K562 (cell line): ENCODE measurements at regions not wholly inside any gene's neighbourhood (a gene's known extent, or its start where the extent isn't known, plus 50 kb on each side); places are given as distances from the start of the nearest gene placed in this dataset.

Experiments used
- ATAC-seq: fragments of 200-7000 bp; cut with Tn5 transposase; 3 replicates; pipeline ENCODE4 v1.9.1; 2020; ENCODE audit warnings: moderate library complexity
- BruUV-seq: library from RNA; stranded (reverse); fragments of 400-500 nt; replicated peaks from 2 replicates; lab custom pipeline; 2021; lab: Mats Ljungman, UMichigan
- CTCF ChIA-PET: fragments of 300-600 bp; formaldehyde crosslinking; extraction: SDS; loops from one replicate; lab custom pipeline; 2021; ENCODE audit warnings: low intra/inter-chr PET ratio; lab: Yijun Ruan, JAX
- POLR2A ChIA-PET: fragments of 300-600, 350-650 bp; sonication (Branson Sonifier 250); formaldehyde crosslinking; extraction: SDS; loops from one replicate; lab custom pipeline; 2021; ENCODE audit warnings: antibody characterized with exemption, inconsistent platforms; lab: Yijun Ruan, JAX
- DNase-seq, 4 experiments: peaks; one replicate each; pipeline versions ENCODE4 v3.0.0 to v3.0.0-alpha.2; 2011 to 2018; ENCODE audit warnings: low spot score in 3 of 4, mixed read lengths in 3 of 4; ENCODE audit errors: extremely low read depth in 1 of 4
- FAIRE-seq: peaks from 2 replicates; lab custom pipeline; 2011; peaks lifted over from hg19 to GRCh38; lab: Jason Lieb, UNC
- H2AFZ ChIP-seq: 2 replicates; pipeline ENCODE4 v1.6.0; 2011; ENCODE audit warnings: low read depth, low read length, control low read depth, inconsistent platforms
- H3K27ac ChIP-seq: fragments of 200-600 bp; 3 replicates; pipeline ENCODE4 v1.8.0; 2011; ENCODE audit warnings: low read depth, mild to moderate bottlenecking, control low read depth, inconsistent platforms, low read length, moderate library complexity, mixed read lengths; ENCODE audit errors: extremely low read depth
- H3K27me3 ChIP-seq, 2 experiments: fragments of 300-600 bp in 1 of 2; 2 replicates in 1 of 2; 3 replicates in 1 of 2; pipeline versions ENCODE4 v1.6.0 to v1.8.0; 2011; ENCODE audit warnings: inconsistent platforms in 2 of 2, low read length in 2 of 2, mild to moderate bottlenecking in 1 of 2, mixed read lengths in 1 of 2, moderate library complexity in 1 of 2; ENCODE audit not compliant: control insufficient read depth in 2 of 2, insufficient read depth in 2 of 2
- H3K36me3 ChIP-seq: fragments of 300-600 bp; 3 replicates; pipeline ENCODE4 v1.8.0; 2011; ENCODE audit warnings: mild to moderate bottlenecking, low read length, inconsistent platforms; ENCODE audit not compliant: control insufficient read depth, insufficient read depth
- H3K4me1 ChIP-seq, 2 experiments: fragments of 200-600 bp in 1 of 2; replicated peaks in 1 of 2; 2 replicates in 1 of 2; 3 replicates in 1 of 2; pipeline versions ENCODE4 v1.5.1 to v1.8.0; 2011; ENCODE audit warnings: inconsistent platforms in 2 of 2, low read length in 2 of 2, mild to moderate bottlenecking in 1 of 2, mixed read lengths in 1 of 2, moderate library complexity in 1 of 2; ENCODE audit not compliant: control insufficient read depth in 2 of 2, insufficient read depth in 2 of 2
- H3K4me2 ChIP-seq: 2 replicates; pipeline ENCODE4 v1.6.1; 2011; ENCODE audit warnings: low read length, control low read depth, inconsistent platforms, mixed read lengths; ENCODE audit not compliant: insufficient read depth
- H3K4me3 ChIP-seq: fragments of 200-600 bp; sonication (generic), shearing (Covaris generic); 2 replicates; pipeline ENCODE4 v1.5.1; 2016; ENCODE audit warnings: control low read depth, inconsistent platforms
- H3K79me2 ChIP-seq: fragments of 200-600 bp; 3 replicates; pipeline ENCODE4 v1.8.0; 2011; ENCODE audit warnings: low read length, inconsistent platforms; ENCODE audit not compliant: control insufficient read depth, insufficient read depth
- H3K9ac ChIP-seq, 2 experiments: 2 replicates each; pipeline versions ENCODE4 v1.6.0 to v1.6.1; 2011; ENCODE audit warnings: low read depth in 2 of 2, low read length in 2 of 2, control low read depth in 1 of 2, inconsistent platforms in 1 of 2, mild to moderate bottlenecking in 1 of 2, mixed read lengths in 1 of 2; ENCODE audit not compliant: insufficient read depth in 1 of 2
- H3K9me1 ChIP-seq: one replicate; pipeline ENCODE4 v1.6.0; 2011; ENCODE audit warnings: inconsistent platforms, mild to moderate bottlenecking, low read length, moderate library complexity; ENCODE audit not compliant: control insufficient read depth, insufficient read depth
- H3K9me3 ChIP-seq: replicated peaks from 2 replicates; pipeline ENCODE4 v1.5.1; 2011; ENCODE audit warnings: low read depth, low read length, inconsistent platforms; ENCODE audit not compliant: control insufficient read depth, insufficient read depth
- H4K20me1 ChIP-seq: replicated peaks from 2 replicates; pipeline ENCODE4 v1.6.1; 2011; ENCODE audit warnings: low read length, inconsistent platforms, mixed read lengths; ENCODE audit not compliant: control insufficient read depth, insufficient read depth
- MAFG ChIP-seq: fragments of 450-650 bp; conservative IDR thresholded peaks from 2 replicates; pipeline ENCODE4 v1.6.1; 2016; ENCODE audit warnings: missing genetic modification characterization, missing compliant biosample characterization
- PCBP1 ChIP-seq: fragments of 200-400 bp; formaldehyde crosslinking; IDR thresholded peaks from 2 replicates; pipeline ENCODE4 v1.6.1; 2018; ENCODE audit warnings: mild to moderate bottlenecking, low read depth, low read length; ENCODE audit not compliant: poor library complexity, severe bottlenecking
- RAD51 ChIP-seq: fragments of 450-650 bp; IDR thresholded peaks from 2 replicates; pipeline ENCODE4 v1.7.1; 2016; ENCODE audit warnings: low read depth, mild to moderate bottlenecking, borderline replicate concordance
- SREBF2 ChIP-seq: sonication (generic); formaldehyde crosslinking; IDR thresholded peaks from 2 replicates; pipeline ENCODE4 v1.4.0; 2020; ENCODE audit warnings: mild to moderate bottlenecking, missing genetic modification reagents
- TCFL5 ChIP-seq: fragments of 250-450 bp; sonication (Bioruptor Pico); conservative IDR thresholded peaks from 2 replicates; pipeline ENCODE4 v1.6.1; 2021; ENCODE audit warnings: mild to moderate bottlenecking, moderate library complexity, matching md5 sums
- ZNF23 ChIP-seq: fragments of 250-450 bp; sonication (Bioruptor Pico); IDR thresholded peaks from 2 replicates; pipeline ENCODE4 v1.4.0; 2020; ENCODE audit warnings: mild to moderate bottlenecking
- ZNF830 ChIP-seq: fragments of 250-450 bp; sonication (Bioruptor Pico); IDR thresholded peaks from 2 replicates; pipeline ENCODE4 v1.5.0; 2021; ENCODE audit warnings: mild to moderate bottlenecking
- WGBS: fragments of 100-300 bp; shearing (Covaris generic); methylation state at CpG from one replicate; pipeline ENCODE4 v1.1.6; 2016; ENCODE audit warnings: low coverage, mixed read lengths; ENCODE audit not compliant: insufficient coverage; ENCODE audit errors: missing lambda C conversion rate; 5-methylcytosine and 5-hydroxymethylcytosine counted together
- in situ Hi-C: fragments of 300-500 bp; cut with MboI; formaldehyde crosslinking; loops from 4 replicates; pipeline ENCODE4 v1.15.0; 2018; ENCODE audit warnings: inconsistent platforms, mixed read lengths
- intact Hi-C: fragments of 100-400 bp; cut with micrococcal nuclease; formaldehyde crosslinking; loops from 2 replicates; pipeline ENCODE4 v1.14.2; 2022
- TF ChIP-seq, protein P1 (sequence below): fragments of 150-350 bp; IDR thresholded peaks from 2 replicates; pipeline ENCODE4 v1.6.1; 2014; ENCODE audit warnings: low read depth, mild to moderate bottlenecking, low read length, borderline replicate concordance

DNA sequence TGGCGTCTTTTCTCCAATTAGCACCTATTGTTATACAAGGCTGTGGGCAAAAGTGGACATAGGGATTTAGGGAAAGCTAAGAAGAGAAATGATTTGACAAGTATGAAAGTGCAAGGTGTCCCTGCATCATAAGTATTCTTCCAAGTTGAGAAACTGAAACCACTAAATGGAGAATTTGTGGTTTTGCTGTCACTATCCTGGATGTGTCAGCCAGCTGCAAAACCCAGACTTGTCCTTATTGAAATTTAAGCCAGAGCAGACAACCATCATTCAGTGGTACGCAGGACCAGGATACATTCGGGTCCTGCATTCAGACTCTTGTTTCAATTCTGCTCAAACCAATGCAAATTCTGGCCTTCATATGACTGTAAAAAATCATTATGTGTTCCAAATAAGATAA lies 384.8 kb upstream of the TGFBR2 start:
- H3K9ac ChIP-seq = no peak overlapping the region
- in situ Hi-C loops (no loop called here), intact Hi-C loops (no loop called here)
- 2% methylated on average over 3 of the region's 3 CpGs for WGBS
- CTCF ChIA-PET = no interaction called here
- no peak overlapping the region for H3K27ac ChIP-seq
- no peaks in the 10 kb centered on the region for H3K9me1 ChIP-seq
- no peaks in the 10 kb centered on the region for H3K36me3 ChIP-seq
- POLR2A ChIA-PET = no interaction called here
- DNase-seq (no peak), ATAC-seq (no peak), FAIRE-seq (no peak)
- no peak overlapping the region for H3K4me3 ChIP-seq
- no peak overlapping the region for H3K4me2 ChIP-seq
- TF ChIP-seq ZNF23 (no peak), PCBP1 (no peak), TCFL5 (no peak), SREBF2 (CRISPR knock-in tag) (no peak), MAFG (tag) (no peak), ZNF830 (CRISPR knock-in tag) (no peak), RAD51 (no peak)
- TF ChIP-seq, protein P1, sequence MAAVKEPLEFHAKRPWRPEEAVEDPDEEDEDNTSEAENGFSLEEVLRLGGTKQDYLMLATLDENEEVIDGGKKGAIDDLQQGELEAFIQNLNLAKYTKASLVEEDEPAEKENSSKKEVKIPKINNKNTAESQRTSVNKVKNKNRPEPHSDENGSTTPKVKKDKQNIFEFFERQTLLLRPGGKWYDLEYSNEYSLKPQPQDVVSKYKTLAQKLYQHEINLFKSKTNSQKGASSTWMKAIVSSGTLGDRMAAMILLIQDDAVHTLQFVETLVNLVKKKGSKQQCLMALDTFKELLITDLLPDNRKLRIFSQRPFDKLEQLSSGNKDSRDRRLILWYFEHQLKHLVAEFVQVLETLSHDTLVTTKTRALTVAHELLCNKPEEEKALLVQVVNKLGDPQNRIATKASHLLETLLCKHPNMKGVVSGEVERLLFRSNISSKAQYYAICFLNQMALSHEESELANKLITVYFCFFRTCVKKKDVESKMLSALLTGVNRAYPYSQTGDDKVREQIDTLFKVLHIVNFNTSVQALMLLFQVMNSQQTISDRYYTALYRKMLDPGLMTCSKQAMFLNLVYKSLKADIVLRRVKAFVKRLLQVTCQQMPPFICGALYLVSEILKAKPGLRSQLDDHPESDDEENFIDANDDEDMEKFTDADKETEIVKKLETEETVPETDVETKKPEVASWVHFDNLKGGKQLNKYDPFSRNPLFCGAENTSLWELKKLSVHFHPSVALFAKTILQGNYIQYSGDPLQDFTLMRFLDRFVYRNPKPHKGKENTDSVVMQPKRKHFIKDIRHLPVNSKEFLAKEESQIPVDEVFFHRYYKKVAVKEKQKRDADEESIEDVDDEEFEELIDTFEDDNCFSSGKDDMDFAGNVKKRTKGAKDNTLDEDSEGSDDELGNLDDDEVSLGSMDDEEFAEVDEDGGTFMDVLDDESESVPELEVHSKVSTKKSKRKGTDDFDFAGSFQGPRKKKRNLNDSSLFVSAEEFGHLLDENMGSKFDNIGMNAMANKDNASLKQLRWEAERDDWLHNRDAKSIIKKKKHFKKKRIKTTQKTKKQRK = no peak
- H4K20me1 ChIP-seq = no peaks in the 10 kb centered on the region
- no peaks in the 10 kb centered on the region for H3K27me3 ChIP-seq
- no peaks in the 10 kb centered on the region for H3K4me1 ChIP-seq
- no peak overlapping the region for H2AFZ ChIP-seq
- H3K9me3 ChIP-seq = no peaks in the 10 kb centered on the region; the same call in 1 of the 2 replicates
- H3K79me2 ChIP-seq = no peaks in the 10 kb centered on the region
- BruUV-seq = no TSS peak
